G401.6 (cell line): ENCODE measurements at regions not wholly inside any gene's neighbourhood (a gene's known extent, or its start where the extent isn't known, plus 50 kb on each side); places are given as distances from the start of the nearest gene placed in this dataset.
"Not testable (repeated sequence)": the region's sequence is repeated elsewhere in the genome, so short reads cannot be mapped to it uniquely, and the experiment has no call there.

ENCODE experiments used
- FAIRE-seq: peaks from 2 replicates; lab custom pipeline; 2012; peaks lifted over from hg19 to GRCh38; lab: Jason Lieb, UNC

- FAIRE-seq: no peak
Measured at GRCh38 chr7:156028521-156028920, 216.3 kb upstream of the SHH start.

DNA sequence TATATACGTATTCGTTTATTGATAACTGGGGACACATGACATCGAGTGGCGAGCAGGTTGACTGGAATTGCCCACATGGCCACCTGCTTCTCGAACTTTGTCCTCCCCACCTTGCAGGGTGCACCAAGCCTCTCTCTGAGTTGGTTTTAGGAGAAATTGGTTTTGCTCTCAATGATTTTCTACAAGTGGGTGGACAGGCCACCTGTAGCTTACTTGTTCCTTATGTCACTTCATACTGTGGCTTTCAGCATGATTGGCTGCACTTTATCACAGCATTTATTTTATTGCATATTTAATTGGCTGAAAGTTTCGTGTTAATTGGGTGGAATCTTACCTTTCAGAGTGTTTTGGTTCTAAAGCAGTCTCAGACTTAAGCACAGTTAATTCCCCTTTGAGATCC, 215.6 kb upstream of the SHH start:
- FAIRE-seq: no peak

GRCh38 chr7:156026603-156027002, 214.3 kb upstream of the SHH start:
- no peak for FAIRE-seq

- FAIRE-seq: no peak
Measured at GRCh38 chr7:156026076-156026600, 213.9 kb upstream of the SHH start.

DNA sequence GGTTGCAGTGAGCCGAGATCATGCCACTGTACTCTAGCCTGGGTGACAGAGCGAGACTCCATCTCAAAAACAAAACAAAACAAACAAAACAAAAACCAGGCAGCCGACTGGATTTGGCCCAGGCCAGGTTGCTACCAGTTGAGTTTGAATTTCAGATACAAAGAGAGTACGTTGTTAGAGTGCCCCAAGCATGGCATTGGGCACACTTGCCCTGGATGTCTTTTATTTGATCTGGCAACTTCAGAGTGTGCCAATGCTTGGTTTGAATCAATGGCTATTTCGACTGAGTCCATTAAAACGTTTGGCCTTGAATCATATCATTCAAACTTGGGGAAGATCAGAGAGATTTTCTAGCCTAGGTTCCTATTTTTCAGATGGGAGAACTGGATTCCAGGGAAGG, 213.4 kb upstream of the SHH start:
- FAIRE-seq: no peak

- FAIRE-seq: no peak
Measured at GRCh38 chr7:156024201-156024600, 211.9 kb upstream of the SHH start.

- FAIRE-seq: no peak
Measured at GRCh38 chr7:156022483-156023459, 210.5 kb upstream of the SHH start.

DNA sequence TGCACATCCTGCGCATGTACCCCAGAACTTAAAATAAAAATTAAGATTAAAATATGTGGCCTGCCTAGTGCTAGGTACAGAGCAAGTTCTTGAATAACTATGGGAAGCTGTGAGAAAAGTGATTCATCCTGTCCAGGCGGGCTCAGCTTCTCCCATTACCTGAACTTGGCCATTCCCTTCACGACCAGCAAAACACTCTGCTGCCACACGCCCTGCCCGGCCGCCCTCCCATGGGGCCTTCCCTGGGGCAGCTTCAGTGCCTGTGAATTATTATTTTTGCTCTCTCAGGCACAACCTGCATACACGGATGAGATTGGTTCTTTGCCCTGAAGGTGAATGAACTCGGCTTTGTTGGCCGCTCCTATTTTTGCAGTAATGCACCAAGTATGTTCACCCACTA, 209.2 kb upstream of the SHH start:
- FAIRE-seq: no peak

GRCh38 chr7:156020566-156020965, 208.3 kb upstream of the SHH start:
- FAIRE-seq: no peak

DNA sequence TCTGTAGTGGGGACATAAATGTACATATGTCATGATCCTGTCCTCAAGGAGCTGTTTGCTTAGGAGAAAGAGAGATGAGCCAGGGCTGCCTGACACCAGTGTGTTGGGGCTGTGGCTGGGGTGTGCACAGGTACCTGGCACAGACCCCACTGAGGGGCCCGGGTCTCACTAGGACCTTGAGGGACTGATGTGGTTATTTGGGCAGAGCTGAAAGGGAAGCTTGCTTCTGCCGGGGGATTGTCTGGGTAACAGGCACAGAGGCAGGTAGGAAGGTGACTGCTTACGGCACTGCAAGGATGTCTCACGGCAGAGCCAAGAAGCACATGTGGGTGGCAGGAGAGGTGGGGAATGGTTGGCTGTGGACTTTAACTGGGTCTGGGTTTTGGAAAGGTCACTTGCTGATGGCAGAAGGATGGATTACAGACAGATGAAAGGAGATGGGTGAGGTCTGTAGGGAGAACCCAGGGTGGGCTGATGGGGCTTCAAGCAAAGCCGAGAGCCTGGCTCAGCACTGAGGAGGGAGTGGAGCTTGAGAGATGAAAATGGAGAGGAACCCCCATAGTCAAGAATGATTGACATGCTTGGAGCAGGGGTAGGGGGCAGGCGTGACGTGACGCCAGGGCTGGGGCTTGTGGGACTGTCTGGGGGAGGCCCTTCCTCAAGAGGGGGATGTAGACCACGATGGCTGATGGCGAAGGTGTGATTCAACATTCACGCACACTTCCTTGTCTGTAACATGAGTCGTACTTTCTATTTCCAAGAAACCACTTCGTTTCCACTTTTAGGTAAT, 207.7 kb upstream of the SHH start:
- FAIRE-seq: no peak

GRCh38 chr7:156019308-156019707, 207.0 kb upstream of the SHH start:
- no peak for FAIRE-seq

DNA sequence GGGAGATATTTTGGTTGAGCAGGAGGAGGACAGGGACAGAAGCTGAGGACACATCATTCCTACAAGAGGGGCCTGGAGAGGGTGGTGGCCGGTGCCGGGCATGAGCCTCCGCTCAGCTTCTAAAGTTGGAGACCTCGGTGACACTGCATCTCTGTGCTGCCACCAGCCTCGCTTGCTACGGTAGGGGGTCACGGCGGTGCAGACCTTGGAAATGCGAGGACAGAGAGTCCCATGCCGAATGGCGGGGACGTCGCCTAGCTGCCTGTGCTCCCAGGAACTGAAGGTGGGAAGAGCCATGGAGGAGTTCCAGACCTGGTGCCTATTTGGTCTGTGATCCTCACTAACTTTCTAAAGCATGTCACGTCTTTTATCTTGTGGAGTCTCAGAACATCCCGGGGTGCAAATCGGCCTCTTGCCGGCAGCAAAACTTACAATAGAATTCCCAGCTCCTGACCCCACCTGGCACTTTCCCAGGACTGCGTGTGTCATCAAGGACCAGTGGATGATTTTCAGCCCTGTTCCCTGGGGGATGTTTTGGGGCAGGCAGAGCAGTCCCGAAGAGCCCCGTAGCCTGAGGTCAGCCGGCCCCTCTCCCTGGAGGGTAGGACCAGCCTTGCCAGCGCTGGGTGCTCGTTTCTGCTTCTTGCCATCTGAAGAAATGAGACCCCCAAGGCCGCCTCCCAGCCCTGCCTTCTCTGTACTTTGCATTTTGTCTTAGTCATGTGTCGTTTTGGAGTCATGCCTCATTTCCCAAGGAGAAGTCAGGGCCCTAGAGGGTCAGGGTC, 205.8 kb upstream of the SHH start:
- FAIRE-seq: no peak

DNA sequence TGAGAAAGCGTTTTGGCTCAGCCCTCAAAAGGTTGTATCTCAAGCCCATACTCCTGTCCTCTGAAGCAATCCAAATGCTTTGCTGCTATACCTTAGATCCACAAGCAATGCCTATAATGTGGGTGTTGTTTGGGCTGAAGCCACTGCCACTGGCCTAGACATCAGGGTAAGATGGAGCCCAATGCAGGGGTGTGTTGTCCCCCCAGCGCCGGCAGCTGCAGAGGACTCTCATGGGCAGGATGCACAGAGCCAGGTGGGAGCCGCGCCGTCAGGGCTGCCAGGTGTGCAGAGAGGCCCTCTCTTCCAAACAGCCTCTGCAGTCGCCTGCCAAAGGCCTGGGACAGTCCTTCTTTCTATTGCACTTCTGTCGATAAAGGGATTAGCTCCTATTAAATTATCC, 205.2 kb upstream of the SHH start:
- no peak for FAIRE-seq

- no peak for FAIRE-seq
Measured at GRCh38 chr7:156015237-156016020, 203.2 kb upstream of the SHH start.

GRCh38 chr7:156014808-156015207, 202.5 kb upstream of the SHH start:
- FAIRE-seq: no peak

DNA sequence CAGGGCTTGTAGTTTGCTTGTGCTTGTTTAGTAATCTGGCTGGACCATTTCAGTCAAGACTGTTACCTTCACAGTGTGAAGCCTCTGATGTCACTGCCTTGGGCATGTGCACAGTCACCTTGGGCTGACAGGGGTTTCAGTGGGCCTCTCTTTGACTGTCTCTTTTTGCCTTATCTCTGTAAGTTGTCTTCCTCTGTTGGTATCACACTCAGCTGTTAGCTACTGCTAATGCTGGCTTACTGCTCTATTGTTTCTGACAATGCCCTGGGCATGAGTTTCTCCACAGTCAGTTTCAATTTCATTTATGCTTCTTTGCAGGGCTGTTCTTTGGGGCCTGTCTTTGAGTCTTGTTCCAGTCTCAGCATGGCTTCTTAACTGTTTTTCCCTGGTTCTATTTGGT, 201.9 kb upstream of the SHH start:
- no peak for FAIRE-seq

GRCh38 chr7:156012412-156012811, 200.1 kb upstream of the SHH start:
- no peak for FAIRE-seq

DNA sequence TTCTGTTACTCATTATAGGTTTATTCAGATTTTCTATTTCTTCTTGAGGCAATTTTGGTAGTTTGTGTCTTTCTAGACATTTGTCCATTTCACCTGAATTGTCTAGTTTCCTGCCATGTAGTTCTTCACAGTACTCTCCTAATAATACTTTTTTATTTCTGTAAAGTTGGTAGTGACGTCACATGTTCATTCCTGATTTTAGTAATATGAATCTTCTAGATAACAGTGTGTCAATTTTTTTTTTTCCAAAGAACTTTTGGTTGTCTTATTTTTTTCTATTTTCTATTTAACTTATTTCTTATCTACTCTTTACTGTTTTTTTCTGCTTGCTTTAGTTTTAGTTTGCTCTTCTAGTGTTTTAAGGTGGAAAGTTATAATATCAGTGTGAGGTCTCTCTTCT, 197.3 kb upstream of the SHH start:
- no peak for FAIRE-seq

- not testable (repeated sequence) for FAIRE-seq
Measured at GRCh38 chr7:156006876-156007275, 194.6 kb upstream of the SHH start.

DNA sequence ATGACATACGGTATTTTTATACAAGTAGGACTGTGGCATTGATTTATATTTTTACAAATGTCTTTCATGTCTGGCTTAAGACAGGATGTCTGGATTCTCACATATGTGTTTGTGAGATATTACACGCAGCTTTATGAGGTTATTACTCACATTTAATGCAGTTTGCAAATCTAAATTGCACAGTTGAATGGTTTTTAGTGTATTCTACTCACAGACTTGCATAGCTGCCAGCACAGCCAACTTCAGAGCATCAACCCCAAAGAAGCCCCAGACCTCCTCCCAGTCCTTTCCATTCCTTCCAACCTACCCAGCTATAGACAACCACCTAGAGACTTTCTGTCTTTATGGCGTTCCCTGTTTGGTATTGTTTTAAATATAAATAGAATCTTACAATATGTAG, 193.8 kb upstream of the SHH start:
- no peak for FAIRE-seq

- FAIRE-seq: no peak
Measured at GRCh38 chr7:156005202-156005691, 193.0 kb upstream of the SHH start.
